ENCODE measurements at regions not wholly inside any gene's neighbourhood (a gene's known extent, or its start where the extent isn't known, plus 50 kb on each side); places are given as distances from the start of the nearest gene placed in this dataset.
A peak's percentile ranks its signal among the peaks of the same experiment; 100 is the strongest.
"Not testable (repeated sequence)": the region's sequence is repeated elsewhere in the genome, so short reads cannot be mapped to it uniquely, and the experiment has no call there.

DNA sequence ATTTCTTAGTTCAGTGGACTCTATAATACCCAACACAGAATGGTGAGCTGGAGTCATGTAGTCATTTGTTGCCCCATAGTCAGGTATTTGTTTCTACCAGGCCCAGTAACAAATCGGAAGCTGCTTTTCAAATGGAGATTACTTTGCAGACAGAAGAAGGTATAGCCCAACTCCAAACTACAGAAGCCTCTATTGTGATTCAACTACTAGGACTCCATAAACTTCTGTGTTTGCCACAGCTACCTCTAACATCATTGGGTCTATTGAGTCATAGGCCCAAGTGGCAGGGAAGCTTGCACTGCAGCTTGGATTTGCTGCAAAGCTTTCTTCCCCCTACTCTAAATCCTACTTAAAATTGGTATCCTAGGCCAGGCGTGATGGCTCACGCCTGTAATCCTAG lies 148.8 kb upstream of the STK26 start:
- DNase-seq (ENCODE audit: low read depth in 4 of 4, low spot score in 3 of 4) = no peak

DNA sequence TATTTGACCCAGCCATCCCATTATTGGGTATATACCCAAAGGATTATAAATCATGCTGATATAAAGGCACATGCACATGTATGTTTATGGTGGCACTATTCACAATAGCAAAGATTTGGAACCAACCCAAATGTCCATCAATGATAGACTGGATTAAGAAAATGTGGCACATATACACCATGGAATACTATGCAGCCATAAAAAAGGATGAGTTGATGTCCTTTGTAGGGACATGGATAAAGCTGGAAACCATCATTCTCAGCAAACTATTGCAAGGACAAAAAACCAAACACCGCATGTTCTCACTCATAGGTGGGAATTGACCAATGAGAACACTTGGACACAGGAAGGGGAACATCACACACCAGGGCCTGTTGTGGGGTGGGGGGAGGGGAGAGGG lies 147.3 kb upstream of the STK26 start:
- not testable (repeated sequence) for DNase-seq (ENCODE audit: low read depth in 4 of 4, low spot score in 3 of 4)

DNA sequence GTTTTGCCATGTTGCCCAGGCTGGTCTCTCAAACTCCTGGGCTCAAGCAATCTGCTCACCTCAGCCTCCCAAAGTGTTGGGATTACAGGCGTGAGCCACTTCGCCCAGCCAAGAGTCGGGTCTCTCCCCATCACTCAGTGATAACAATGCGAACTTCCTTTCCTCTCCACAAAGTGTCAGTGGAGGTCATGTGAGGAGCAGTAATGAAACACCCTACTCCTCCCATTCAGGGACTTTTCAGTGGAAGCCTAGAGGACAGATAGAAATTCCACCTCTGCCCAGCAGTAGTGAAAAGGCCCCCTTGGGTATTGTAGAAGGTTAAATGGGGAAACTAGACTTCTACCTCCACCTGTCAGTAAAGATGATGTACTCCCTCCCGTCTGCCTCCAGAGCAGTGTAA lies 141.9 kb upstream of the STK26 start:
- no peak for DNase-seq (ENCODE audit: low read depth in 4 of 4, low spot score in 3 of 4)

DNA sequence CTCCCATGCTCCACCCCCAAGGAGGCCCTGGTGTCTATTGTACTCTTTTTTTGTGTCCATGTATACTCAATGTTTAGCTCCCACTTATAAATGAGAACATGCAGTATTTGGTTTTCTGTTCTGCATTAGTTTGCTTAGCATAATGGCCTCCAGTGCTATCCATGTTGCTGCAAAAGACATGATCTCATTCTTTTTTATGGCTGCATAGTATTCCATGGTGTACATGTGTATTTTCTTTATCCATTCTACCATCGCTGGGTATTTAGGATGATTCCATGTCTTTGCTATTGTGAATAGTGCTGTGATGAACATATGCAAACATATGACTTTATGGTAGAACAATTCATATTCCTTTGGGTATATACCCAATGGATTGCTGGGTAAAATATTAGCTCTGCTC lies 138.1 kb upstream of the STK26 start:
- DNase-seq (ENCODE audit: low read depth in 4 of 4, low spot score in 3 of 4) = not testable (repeated sequence)

DNA sequence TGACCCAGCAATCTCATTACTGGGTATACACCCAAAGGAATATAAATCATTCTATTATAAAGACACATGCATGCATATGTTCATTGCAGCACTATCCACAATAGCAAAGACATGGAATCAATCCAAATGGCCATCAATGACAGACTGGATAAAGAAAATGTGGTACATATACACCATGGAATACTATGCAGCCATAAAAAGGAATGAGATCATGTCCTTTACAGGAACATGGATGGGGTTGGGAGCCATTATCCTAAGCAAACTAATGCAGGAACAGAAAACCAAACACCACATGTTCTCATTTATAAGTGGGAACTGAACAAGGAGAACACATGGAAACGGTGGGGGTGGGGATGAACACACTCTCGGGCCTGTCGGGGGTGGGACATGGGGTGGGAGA lies 129.2 kb upstream of the STK26 start:
- DNase-seq (ENCODE audit: low read depth in 4 of 4, low spot score in 3 of 4) = not testable (repeated sequence)

DNA sequence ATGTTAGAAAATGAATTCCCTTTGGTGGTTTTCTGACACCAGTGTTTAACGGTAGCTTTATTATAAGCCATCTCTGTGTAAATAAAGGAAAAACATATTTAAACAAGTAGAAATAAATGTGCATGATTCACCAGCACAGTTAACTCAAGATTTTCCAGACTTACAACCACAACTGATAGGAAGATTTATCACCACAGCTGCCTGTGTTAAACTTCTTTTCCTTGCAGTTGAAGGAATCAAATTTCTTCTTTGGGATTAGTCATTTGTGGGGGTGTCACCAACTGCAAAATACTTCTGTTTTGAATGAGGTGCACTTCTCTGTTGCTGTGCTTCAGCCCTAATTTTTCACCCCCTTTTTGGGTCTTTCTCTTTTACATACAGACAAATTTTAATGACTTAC lies 128.1 kb upstream of the STK26 start:
- peak in 1 of 4 donors; percentile 8 for DNase-seq (ENCODE audit: low read depth in 4 of 4, low spot score in 3 of 4)

DNA sequence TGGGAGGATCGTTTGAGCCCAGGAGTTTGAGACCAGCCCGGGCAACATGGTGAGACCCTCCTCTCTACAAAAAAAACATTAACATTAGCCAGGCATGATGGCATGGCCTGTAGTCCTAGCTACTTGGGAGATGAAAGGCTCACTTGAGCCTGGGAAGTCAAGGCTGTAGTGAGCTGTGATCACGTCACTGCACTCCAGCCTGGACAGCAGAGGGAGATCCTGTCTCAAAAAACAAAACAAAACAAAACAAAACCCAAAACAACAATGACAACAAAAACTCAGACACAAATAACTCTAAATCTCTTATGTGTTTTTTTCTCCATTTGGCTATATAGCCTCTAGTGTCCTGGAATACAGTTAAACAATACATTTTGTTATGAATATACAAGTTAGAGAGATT lies 127.3 kb upstream of the STK26 start:
- no peak for DNase-seq (ENCODE audit: low read depth in 4 of 4, low spot score in 3 of 4)

DNA sequence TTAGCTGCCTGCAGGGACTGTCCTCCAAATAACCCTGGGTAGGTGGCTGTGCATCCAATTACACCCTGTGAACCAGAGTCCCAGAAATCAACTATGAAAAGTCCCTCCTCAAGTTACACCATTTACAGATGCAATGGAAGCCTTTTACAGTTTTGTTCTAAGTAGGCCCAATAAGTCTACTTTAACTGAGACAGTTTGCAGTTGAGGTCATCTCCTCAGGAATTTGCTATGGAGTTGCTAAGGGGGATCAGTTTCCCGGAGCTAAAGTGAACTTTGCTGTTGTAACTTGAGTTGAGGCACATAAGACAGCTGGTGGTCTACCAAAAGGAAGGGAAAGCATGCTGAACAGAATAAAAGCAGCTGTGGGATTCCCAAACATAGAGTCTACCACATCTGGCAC lies 121.6 kb upstream of the STK26 start:
- DNase-seq (ENCODE audit: low read depth in 4 of 4, low spot score in 3 of 4) = no peak

DNA sequence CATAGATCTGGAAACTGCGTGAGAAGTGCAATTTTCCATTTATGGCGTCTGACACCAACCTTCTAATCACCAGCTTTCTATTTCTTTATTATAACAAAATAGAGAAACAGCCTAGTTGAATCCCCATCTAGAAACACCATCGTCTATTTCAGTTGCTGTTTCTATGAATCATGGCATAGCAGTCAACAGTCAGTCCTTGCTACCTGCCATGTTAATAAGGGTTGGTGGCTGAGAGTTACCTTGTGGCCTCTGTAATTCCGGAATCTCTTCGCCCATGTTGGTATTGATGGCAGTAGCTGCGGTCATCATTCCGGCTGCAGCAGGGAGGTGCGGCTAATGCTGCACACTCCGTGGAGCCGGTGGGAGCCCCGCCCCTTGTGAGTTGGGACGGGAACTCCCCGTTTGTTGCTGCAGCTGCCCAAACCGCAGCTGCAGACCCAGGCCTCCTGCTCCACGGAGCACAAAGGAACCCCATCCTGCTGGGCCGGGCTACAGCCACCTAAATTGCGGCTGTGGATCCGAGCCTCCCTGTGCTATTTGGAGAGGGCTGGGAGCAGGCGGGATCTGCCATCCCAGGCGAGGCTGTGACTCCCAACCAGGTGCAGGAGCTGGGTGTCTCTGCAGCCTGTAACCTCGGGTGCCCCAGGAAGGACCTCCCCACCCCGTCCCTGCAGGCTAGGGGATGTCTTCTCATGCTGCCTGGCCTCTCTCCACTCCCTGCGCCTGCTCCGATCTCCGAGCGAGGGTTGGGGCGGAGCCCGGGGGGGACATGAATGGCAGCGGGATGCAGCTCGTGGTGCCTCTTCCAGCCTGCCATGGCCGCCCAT lies 115.4 kb upstream of the STK26 start:
- no peak for DNase-seq (ENCODE audit: low read depth in 4 of 4, low spot score in 3 of 4)

DNA sequence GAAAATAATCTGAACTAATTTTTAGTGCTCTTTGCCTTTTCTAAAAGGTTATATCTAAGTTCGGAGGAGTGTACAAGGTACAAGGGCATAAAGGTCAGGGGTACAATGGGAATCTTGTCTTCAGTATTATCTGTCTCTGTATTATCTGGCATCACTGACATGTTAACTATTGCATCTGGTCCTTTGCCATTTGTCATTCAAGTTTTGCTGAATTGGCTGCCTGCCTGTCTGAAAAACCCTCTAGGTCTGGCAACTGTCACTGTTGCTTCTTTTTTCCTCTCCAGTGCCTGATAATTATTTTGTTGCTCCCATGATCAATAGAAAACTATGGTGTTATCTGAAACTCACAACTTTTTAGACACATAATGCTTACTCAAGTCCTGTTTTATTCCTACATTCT lies 112.5 kb upstream of the STK26 start:
- DNase-seq (ENCODE audit: low read depth in 4 of 4, low spot score in 3 of 4) = no peak

DNA sequence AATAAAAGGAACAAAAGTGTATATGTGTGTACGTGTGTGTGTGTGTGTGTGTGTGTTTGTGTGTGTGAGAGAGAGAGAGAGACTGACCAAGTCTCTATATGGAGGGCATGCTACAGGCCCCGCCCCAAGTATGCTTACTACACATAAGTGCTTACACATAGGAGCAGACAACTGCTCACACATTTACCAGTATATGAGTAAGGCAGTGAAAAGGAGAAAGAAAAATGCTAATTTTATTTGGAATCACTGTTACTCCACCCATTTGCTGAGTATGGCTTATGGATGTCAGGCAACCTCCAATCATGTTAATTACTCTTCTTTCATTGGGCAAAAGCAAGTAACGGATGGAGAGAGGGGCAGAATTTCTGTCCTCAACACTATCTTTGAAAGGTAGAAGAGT lies 107.6 kb upstream of the STK26 start:
- DNase-seq (ENCODE audit: low read depth in 4 of 4, low spot score in 3 of 4) = no peak

DNA sequence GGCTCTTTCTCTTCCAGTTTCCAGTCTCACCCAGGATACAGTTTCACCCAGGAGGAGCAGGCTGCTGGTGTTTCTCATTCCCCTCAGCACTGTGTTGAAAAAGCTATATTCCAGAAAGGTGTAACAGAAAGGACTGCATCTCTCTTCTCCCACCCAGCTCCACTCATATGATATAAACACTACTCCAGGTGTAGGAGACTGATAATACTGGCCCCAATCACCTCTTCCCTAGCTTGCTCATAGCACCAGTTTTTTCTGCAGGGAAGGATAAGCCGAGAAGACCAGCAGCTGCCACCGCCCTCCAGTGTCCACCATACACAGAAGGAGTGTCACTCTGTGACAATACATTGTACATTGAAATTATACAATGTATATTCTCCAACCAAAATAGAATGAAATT lies 105.5 kb upstream of the STK26 start:
- no peak for DNase-seq (ENCODE audit: low read depth in 4 of 4, low spot score in 3 of 4)

DNA sequence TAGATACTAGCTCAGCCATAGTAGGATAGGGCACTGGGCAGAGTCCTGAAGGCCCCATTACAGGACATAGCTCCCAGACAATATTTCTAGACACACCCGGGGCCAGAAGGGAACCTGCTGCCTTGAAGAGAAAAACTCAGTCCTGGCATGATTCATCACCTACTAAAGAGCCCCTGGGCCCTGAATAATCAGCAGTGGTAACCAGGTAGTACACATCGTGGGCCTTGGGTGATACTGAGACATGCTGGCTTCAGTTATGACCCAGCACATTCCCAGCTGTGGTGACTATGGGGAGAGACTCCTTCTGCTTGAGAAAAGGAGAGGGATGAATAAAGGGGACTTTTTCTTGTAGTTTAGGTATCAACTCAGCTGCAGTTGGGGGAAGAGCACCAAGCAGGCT lies 104.3 kb upstream of the STK26 start:
- DNase-seq (ENCODE audit: low read depth in 4 of 4, low spot score in 3 of 4) = no peak

DNA sequence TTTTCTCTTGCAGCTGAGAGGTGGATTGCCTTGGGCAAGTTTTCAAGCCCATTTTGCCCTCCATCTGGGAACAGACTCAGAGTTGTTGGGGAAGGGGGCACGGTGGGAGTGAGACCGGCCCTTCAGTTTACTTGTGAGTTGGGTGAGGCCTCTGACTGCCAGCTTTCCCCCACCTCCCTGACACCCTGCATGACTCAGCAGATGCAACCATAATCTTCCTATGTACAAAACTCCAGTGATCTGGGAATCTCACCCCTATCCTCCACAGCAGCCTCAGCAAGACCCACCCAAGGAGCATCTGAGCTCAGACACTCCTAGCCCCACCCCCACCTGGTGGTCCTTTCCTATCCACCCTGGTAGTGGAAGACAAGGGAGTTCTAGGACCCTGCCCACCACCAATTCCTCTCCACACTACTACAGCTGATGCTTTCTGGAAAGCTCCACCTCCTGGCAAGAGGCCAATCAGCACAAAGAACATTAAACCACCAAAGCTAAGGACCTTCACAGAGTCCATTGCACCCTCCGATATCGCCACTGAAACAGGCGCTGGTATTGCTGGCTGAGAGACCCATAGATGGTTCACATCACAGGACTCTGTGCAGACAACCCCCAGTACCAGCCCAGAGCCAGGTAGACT lies 99.4 kb upstream of the STK26 start:
- no peak for DNase-seq (ENCODE audit: low read depth in 4 of 4, low spot score in 3 of 4)

DNA sequence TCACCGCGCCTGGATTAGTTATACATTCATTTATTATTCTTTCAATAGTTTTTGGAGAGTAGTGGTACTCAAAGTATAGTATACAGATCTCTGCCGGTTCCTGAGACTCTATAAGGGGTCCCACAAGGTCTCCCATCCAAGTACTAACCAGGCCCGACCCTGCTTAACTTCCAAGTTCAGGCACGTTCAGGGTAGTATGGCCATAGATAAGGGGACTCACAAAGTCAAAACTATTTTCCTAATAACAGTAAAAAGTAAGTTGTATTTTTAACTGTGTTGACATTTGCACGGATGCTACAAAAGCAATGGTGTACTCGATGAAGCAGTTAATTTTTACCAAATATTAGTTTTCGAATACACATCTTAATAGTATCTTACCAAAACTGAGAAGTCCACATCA lies 84.4 kb upstream of the STK26 start:
- DNase-seq (ENCODE audit: low read depth in 4 of 4, low spot score in 3 of 4) = no peak

DNA sequence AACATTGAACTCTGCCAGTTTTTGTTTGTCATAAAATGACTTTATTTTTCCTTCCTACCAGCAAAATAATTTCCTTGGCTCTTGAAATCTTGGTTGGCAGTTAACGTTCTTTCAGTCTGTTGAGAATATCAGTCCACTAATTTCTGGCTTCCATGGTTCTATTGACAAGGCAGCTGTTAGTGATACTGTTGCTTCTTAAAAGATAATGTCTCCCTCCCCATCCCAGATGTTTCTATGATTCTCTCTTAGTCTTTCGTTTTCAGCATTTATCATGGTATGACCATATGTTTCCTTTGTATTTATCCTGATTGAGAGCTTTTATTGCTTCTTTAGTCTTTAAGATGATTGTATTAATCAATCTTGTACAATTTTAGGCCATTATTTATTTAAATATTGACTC lies 81.1 kb upstream of the STK26 start:
- no peak for DNase-seq (ENCODE audit: low read depth in 4 of 4, low spot score in 3 of 4)

DNA sequence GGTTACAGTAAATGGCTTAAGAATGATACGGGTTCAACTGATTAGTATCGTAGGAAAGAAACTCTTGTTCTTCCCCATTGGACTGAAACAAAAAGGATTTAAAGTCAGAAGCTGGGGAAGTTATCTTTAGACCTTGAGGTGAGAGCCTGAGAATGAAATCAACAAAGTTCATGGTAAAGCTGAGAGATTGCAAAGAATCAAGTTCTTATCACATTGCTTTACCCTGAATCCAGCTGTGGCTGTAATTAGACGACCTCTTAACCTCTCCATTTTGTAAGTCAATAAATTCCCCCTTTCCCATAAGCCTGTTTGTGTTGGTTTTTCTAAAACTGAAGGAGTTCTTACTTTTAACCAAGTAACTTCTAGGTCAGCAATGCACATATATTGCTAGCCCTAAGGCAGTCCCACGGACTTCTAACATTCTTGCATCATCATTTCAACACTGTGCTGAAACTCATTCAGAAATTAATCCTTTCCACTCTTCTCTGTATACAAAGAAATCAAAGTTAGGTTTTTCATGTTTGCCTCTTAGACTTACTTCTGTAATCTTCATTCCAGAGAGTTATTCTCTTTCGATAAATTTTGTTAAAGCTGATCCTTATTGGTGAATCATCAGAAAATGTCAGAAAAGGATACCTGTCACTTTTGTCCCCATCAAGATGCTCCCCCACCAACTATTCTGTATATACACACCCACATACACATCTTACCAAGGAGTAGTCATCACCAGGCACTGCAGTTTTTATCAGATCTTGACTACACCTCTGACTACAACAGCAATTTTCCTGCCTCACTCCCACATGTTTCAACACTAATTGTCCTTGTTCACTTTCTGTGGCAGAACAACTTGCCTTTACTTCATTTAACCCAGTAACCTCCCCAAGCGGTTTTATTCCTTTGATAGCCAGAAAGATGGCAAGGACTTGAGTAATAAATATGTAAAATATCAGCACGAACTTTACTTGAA lies 77.9 kb upstream of the STK26 start:
- no peak for DNase-seq (ENCODE audit: low read depth in 4 of 4, low spot score in 3 of 4)

DNA sequence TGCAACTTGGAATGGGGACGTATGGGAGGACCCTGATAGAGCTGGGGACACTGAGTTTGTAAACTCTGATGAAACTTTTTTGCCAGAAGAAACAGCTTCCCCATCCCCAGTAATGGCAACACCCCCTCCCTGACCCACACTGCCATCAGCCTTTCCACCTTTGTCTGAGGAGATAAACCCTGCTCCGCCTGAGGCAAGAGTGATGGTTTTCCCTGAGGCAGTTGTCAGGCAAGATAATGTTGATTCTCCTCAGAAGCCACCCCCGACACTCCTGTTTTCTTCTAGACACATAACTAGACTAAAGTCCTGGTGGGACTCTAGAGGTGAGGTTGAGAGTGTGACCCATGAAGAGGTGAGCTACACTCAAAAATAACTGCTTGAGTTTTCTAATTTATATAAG lies 71.9 kb upstream of the STK26 start:
- DNase-seq (ENCODE audit: low read depth in 4 of 4, low spot score in 3 of 4) = no peak

DNA sequence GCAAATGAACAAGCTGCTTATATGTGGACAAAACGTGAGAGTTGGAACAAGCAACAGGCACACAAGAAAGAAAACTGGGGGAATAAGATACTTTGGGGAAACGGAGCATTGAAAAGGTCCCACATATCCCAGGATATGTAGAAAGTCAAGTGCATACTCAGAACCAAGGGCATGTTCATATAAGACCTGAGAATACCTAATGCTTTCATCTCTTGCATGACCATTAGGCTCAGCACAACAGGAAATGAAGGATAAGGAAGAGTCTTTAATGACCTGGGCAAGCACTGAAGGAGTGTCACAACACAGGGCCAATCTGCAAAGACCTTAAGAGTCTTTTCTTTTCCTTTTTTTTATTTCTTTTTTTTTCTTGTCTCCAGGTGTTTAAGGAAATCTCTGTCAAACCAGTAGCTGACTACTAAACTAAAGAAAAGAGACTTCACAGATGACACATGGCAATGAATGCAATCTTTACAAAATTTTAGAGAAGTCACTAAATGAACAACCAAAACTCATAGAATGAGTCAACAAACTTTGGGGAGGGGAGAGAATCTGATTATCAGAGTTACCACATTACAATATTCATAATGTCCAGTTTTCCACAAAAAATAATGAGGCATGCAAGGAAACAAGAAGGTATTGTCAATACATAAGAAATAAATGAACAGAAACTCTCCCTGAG lies 67.9 kb upstream of the STK26 start:
- no peak for DNase-seq (ENCODE audit: low read depth in 4 of 4, low spot score in 3 of 4)

DNA sequence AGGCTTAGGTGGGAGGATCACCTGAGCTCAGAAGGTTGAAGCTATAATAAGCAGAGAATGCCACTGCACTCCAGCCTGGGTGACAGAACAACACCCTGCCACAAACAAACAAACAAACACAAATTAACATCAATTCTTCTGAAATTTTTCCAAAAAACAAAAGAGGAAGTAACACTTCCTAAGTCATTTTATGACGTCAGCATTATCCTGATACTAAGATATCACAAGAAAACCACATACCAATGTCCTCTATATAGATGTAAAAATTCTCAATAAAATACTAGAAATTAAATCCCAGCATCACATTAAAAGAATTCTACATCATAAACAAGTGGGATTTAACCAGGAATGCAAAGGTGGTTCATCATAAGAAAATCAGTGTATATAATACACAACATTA lies 64.4 kb upstream of the STK26 start:
- DNase-seq (ENCODE audit: low read depth in 4 of 4, low spot score in 3 of 4) = no peak

DNA sequence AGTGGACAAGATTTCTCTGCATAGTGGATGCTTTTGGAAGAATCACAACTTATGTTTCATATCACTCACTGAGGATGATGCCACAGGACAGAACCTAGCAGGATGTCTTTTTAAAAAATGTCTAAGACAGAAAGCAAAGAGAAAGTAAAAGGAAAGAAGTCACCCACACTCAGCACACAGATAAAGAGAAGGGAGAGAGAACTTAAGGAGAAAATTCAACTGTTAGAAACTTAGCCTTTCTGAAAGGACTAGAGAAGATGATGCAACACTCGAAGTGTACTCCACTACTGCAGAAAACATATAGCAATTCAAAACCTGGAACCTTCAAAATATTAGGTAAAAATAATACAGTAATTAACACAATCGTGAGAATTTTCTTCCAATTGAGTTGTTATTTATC lies 52.8 kb upstream of the STK26 start:
- no peak for DNase-seq (ENCODE audit: low read depth in 4 of 4, low spot score in 3 of 4)

Measured in right renal pelvis (tissue), 4 donors.